G401.6 (cell line): ENCODE measurements at regions not wholly inside any gene's neighbourhood (a gene's known extent, or its start where the extent isn't known, plus 50 kb on each side); places are given as distances from the start of the nearest gene placed in this dataset.
"Not testable (repeated sequence)": the region's sequence is repeated elsewhere in the genome, so short reads cannot be mapped to it uniquely, and the experiment has no call there.

Experiments used
- FAIRE-seq: peaks from 2 replicates; lab custom pipeline; 2012; peaks lifted over from hg19 to GRCh38; lab: Jason Lieb, UNC

- FAIRE-seq = no peak
Measured at GRCh38 chr5:8720506-8720905, 825.4 kb downstream of the SEMA5A start.

- no peak for FAIRE-seq
Measured at GRCh38 chr5:8721536-8721935, 824.3 kb downstream of the SEMA5A start.

GRCh38 chr5:8726383-8727036 is 819.4 kb downstream of the SEMA5A start:
- FAIRE-seq = no peak

- no peak for FAIRE-seq
Measured at GRCh38 chr5:8727396-8727795, 818.5 kb downstream of the SEMA5A start.

- no peak for FAIRE-seq
Measured at GRCh38 chr5:8729437-8729836, 816.4 kb downstream of the SEMA5A start.

- no peak for FAIRE-seq
Measured at GRCh38 chr5:8730194-8730593, 815.7 kb downstream of the SEMA5A start.

GRCh38 chr5:8731110-8731509 is 814.8 kb downstream of the SEMA5A start:
- not testable (repeated sequence) for FAIRE-seq

GRCh38 chr5:8740595-8740994 is 805.3 kb downstream of the SEMA5A start:
- FAIRE-seq = no peak

- FAIRE-seq = no peak
Measured at GRCh38 chr5:8749556-8749955, 796.3 kb downstream of the SEMA5A start.

- no peak for FAIRE-seq
Measured at GRCh38 chr5:8750100-8750499, 795.8 kb downstream of the SEMA5A start.

GRCh38 chr5:8751971-8752370 is 793.9 kb downstream of the SEMA5A start:
- FAIRE-seq = no peak

GRCh38 chr5:8752595-8752994 is 793.3 kb downstream of the SEMA5A start:
- FAIRE-seq = no peak

- no peak for FAIRE-seq
Measured at GRCh38 chr5:8756498-8757084, 789.3 kb downstream of the SEMA5A start.

- FAIRE-seq = no peak
Measured at GRCh38 chr5:8765886-8766285, 780.0 kb downstream of the SEMA5A start.

GRCh38 chr5:8766448-8766847 is 779.4 kb downstream of the SEMA5A start:
- no peak for FAIRE-seq

- FAIRE-seq = no peak
Measured at GRCh38 chr5:8767111-8767510, 778.8 kb downstream of the SEMA5A start.

GRCh38 chr5:8767746-8768145 is 778.1 kb downstream of the SEMA5A start:
- no peak for FAIRE-seq

- no peak for FAIRE-seq
Measured at GRCh38 chr5:8769631-8770030, 776.2 kb downstream of the SEMA5A start.

- FAIRE-seq = no peak
Measured at GRCh38 chr5:8770431-8770830, 775.4 kb downstream of the SEMA5A start.

- no peak for FAIRE-seq
Measured at GRCh38 chr5:8773046-8773615, 772.7 kb downstream of the SEMA5A start.

GRCh38 chr5:8784692-8785091 is 761.2 kb downstream of the SEMA5A start:
- no peak for FAIRE-seq

- no peak for FAIRE-seq
Measured at GRCh38 chr5:8788246-8788645, 757.6 kb downstream of the SEMA5A start.

GRCh38 chr5:8805653-8806052 is 740.2 kb downstream of the SEMA5A start:
- FAIRE-seq = no peak

GRCh38 chr5:8807636-8808035 is 738.2 kb downstream of the SEMA5A start:
- FAIRE-seq = no peak
